ENCODE measurements at regions not wholly inside any gene's neighbourhood (a gene's known extent, or its start where the extent isn't known, plus 50 kb on each side); places are given as distances from the start of the nearest gene placed in this dataset.

GRCh38 chr2:234724850-234725249 lies 227.0 kb upstream of the SH3BP4 start:
- no peak for ATAC-seq
- no peak overlapping the region for H3K4me3 Mint-ChIP-seq
- no peaks in the 10 kb centered on the region for H3K4me1 Mint-ChIP-seq
- peaks cover 4% of the 10 kb centered on the region for H3K9me3 Mint-ChIP-seq
- no peak overlapping the region for H3K27ac Mint-ChIP-seq
- no peaks in the 10 kb centered on the region for H3K36me3 Mint-ChIP-seq
- H3K27me3 Mint-ChIP-seq, result peaks cover 19% of the 10 kb centered on the region

GRCh38 chr2:234723400-234723799 lies 226.5 kb upstream of the ARL4C start:
- H3K4me3 Mint-ChIP-seq, result no peak overlapping the region

GRCh38 chr2:234722176-234722575 lies 225.3 kb upstream of the ARL4C start:
- no peak overlapping the region for H3K4me3 Mint-ChIP-seq
- no peaks in the 10 kb centered on the region for H3K4me1 Mint-ChIP-seq
- H3K9me3 Mint-ChIP-seq, result peaks cover 4% of the 10 kb centered on the region
- peaks cover 19% of the 10 kb centered on the region for H3K27me3 Mint-ChIP-seq
- H3K27ac Mint-ChIP-seq, result no peak overlapping the region
- H3K36me3 Mint-ChIP-seq, result no peaks in the 10 kb centered on the region
- ATAC-seq, result no peak

More at GRCh38 chr2:234723400-234723799, 226.5 kb upstream of the ARL4C start:
- Mint-ChIP-seq H3K27ac (no peak overlapping the region), H3K36me3 (no peaks in the 10 kb centered on the region), H3K9me3 (peaks cover 4% of the 10 kb centered on the region), H3K4me1 (no peaks in the 10 kb centered on the region), H3K27me3 (peaks cover 19% of the 10 kb centered on the region)
- ATAC-seq, result no peak

- Mint-ChIP-seq H3K9me3 (no peaks in the 10 kb centered on the region), H3K27ac (no peak overlapping the region), H3K4me1 (no peaks in the 10 kb centered on the region), H3K4me3 (no peak overlapping the region), H3K36me3 (no peaks in the 10 kb centered on the region), H3K27me3 (peaks cover 16% of the 10 kb centered on the region)
- no peak for ATAC-seq
Observed at GRCh38 chr2:234719116-234719716, 222.3 kb upstream of the ARL4C start.

GRCh38 chr2:234716271-234716670 lies 219.4 kb upstream of the ARL4C start:
- peaks cover 28% of the 10 kb centered on the region for H3K27me3 Mint-ChIP-seq
- no peaks in the 10 kb centered on the region for H3K4me1 Mint-ChIP-seq
- no peaks in the 10 kb centered on the region for H3K9me3 Mint-ChIP-seq
- no peak overlapping the region for H3K27ac Mint-ChIP-seq
- no peak overlapping the region for H3K4me3 Mint-ChIP-seq
- no peak for ATAC-seq
- no peaks in the 10 kb centered on the region for H3K36me3 Mint-ChIP-seq

GRCh38 chr2:234715671-234716250 lies 218.9 kb upstream of the ARL4C start:
- no peak for ATAC-seq
- H3K4me3 Mint-ChIP-seq, result no peak overlapping the region
- H3K27me3 Mint-ChIP-seq, result peaks cover 28% of the 10 kb centered on the region
- H3K9me3 Mint-ChIP-seq, result no peaks in the 10 kb centered on the region
- no peak overlapping the region for H3K27ac Mint-ChIP-seq
- no peaks in the 10 kb centered on the region for H3K36me3 Mint-ChIP-seq
- H3K4me1 Mint-ChIP-seq, result no peaks in the 10 kb centered on the region

- Mint-ChIP-seq H3K36me3 (no peaks in the 10 kb centered on the region), H3K27ac (no peak overlapping the region), H3K27me3 (peaks cover 28% of the 10 kb centered on the region), H3K4me1 (no peaks in the 10 kb centered on the region), H3K4me3 (no peak overlapping the region), H3K9me3 (no peaks in the 10 kb centered on the region)
- ATAC-seq, result no peak
Observed at GRCh38 chr2:234714711-234715110, 217.8 kb upstream of the ARL4C start.

- Mint-ChIP-seq H3K4me1 (no peaks in the 10 kb centered on the region), H3K9me3 (no peaks in the 10 kb centered on the region), H3K27me3 (peaks cover 28% of the 10 kb centered on the region), H3K27ac (no peak overlapping the region), H3K36me3 (no peaks in the 10 kb centered on the region), H3K4me3 (no peak overlapping the region)
- no peak for ATAC-seq
Observed at GRCh38 chr2:234712421-234712935, 215.6 kb upstream of the ARL4C start.

- Mint-ChIP-seq H3K4me3 (no peak overlapping the region), H3K4me1 (no peaks in the 10 kb centered on the region), H3K9me3 (no peaks in the 10 kb centered on the region), H3K27me3 (peaks cover 28% of the 10 kb centered on the region), H3K36me3 (no peaks in the 10 kb centered on the region), H3K27ac (no peak overlapping the region)
- no peak for ATAC-seq
Observed at GRCh38 chr2:234711308-234711707, 214.4 kb upstream of the ARL4C start.

- Mint-ChIP-seq H3K9me3 (no peaks in the 10 kb centered on the region), H3K27me3 (peaks cover 25% of the 10 kb centered on the region), H3K27ac (no peak overlapping the region), H3K36me3 (no peaks in the 10 kb centered on the region), H3K4me1 (no peaks in the 10 kb centered on the region), H3K4me3 (no peak overlapping the region)
- no peak for ATAC-seq
Observed at GRCh38 chr2:234710587-234710986, 213.7 kb upstream of the ARL4C start.

- H3K4me3 Mint-ChIP-seq, result no peak overlapping the region
- no peaks in the 10 kb centered on the region for H3K4me1 Mint-ChIP-seq
- no peaks in the 10 kb centered on the region for H3K36me3 Mint-ChIP-seq
- H3K27ac Mint-ChIP-seq, result no peak overlapping the region
- H3K9me3 Mint-ChIP-seq, result peaks cover 3% of the 10 kb centered on the region
- peaks cover 20% of the 10 kb centered on the region for H3K27me3 Mint-ChIP-seq
- ATAC-seq, result no peak
Observed at GRCh38 chr2:234710066-234710465, 213.2 kb upstream of the ARL4C start.

GRCh38 chr2:234708717-234709116 lies 211.8 kb upstream of the ARL4C start:
- no peak for ATAC-seq
- H3K36me3 Mint-ChIP-seq, result no peaks in the 10 kb centered on the region
- H3K27ac Mint-ChIP-seq, result no peak overlapping the region
- no peaks in the 10 kb centered on the region for H3K4me1 Mint-ChIP-seq
- H3K9me3 Mint-ChIP-seq, result peaks cover 3% of the 10 kb centered on the region
- peaks cover 10% of the 10 kb centered on the region for H3K27me3 Mint-ChIP-seq
- H3K4me3 Mint-ChIP-seq, result no peak overlapping the region

GRCh38 chr2:234708091-234708683 lies 211.3 kb upstream of the ARL4C start:
- ATAC-seq, result no peak
- Mint-ChIP-seq H3K27ac (no peak overlapping the region), H3K4me1 (no peaks in the 10 kb centered on the region), H3K9me3 (peaks cover 3% of the 10 kb centered on the region), H3K27me3 (peaks cover 12% of the 10 kb centered on the region), H3K36me3 (no peaks in the 10 kb centered on the region), H3K4me3 (no peak overlapping the region)

GRCh38 chr2:234706086-234706485 lies 209.2 kb upstream of the ARL4C start:
- Mint-ChIP-seq H3K4me3 (no peak overlapping the region), H3K27me3 (peaks cover 22% of the 10 kb centered on the region)
- no peak for ATAC-seq

GRCh38 chr2:234705108-234705507 lies 208.2 kb upstream of the ARL4C start:
- Mint-ChIP-seq H3K4me3 (no peak overlapping the region), H3K36me3 (no peaks in the 10 kb centered on the region), H3K4me1 (no peaks in the 10 kb centered on the region), H3K27ac (no peak overlapping the region), H3K9me3 (peaks cover 5% of the 10 kb centered on the region), H3K27me3 (peaks cover 30% of the 10 kb centered on the region)
- ATAC-seq, result no peak

More at GRCh38 chr2:234706086-234706485, 209.2 kb upstream of the ARL4C start:
- Mint-ChIP-seq H3K9me3 (peaks cover 3% of the 10 kb centered on the region), H3K27ac (no peak overlapping the region), H3K4me1 (no peaks in the 10 kb centered on the region), H3K36me3 (no peaks in the 10 kb centered on the region)

GRCh38 chr2:234703258-234703657 lies 206.4 kb upstream of the ARL4C start:
- no peaks in the 10 kb centered on the region for H3K4me1 Mint-ChIP-seq

More at GRCh38 chr2:234703258-234703657, 206.4 kb upstream of the ARL4C start:
- Mint-ChIP-seq H3K4me3 (no peak overlapping the region), H3K27ac (no peak overlapping the region), H3K27me3 (peaks cover 30% of the 10 kb centered on the region), H3K36me3 (no peaks in the 10 kb centered on the region), H3K9me3 (peaks cover 8% of the 10 kb centered on the region)
- ATAC-seq, result no peak
